Suprapubic skin (tissue), 3 donors: ENCODE measurements at regions not wholly inside any gene's neighbourhood (a gene's known extent, or its start where the extent isn't known, plus 50 kb on each side); places are given as distances from the start of the nearest gene placed in this dataset.

Experiments used
- EP300 ChIP-seq: sonication (generic); formaldehyde crosslinking; IDR thresholded peaks from one replicate; pipeline ENCODE4 v1.6.1; 2017; ENCODE audit warnings: antibody characterized with exemption
- POLR2A ChIP-seq, 2 donors: fragments of 450-650 bp; IDR thresholded peaks; one replicate each; pipeline ENCODE4 v1.6.1; 2017; ENCODE audit warnings: antibody characterized with exemption in 2 of 2, mild to moderate bottlenecking in 2 of 2, moderate library complexity in 2 of 2
- TF ChIP-seq, protein P1 (sequence below), 2 donors: fragments of 200-600 bp in 1 of 2; fragments of 450-650 bp in 1 of 2; sonication (generic) in 1 of 2; IDR thresholded peaks; one replicate each; pipeline ENCODE4 v1.5.1; 2016 to 2019; ENCODE audit warnings: antibody characterized with exemption in 2 of 2, mild to moderate bottlenecking in 1 of 2, moderate library complexity in 1 of 2

GRCh38 chr13:68375004-68375403 lies 1144.9 kb upstream of the PCDH9 start:
- TF ChIP-seq, protein P1, sequence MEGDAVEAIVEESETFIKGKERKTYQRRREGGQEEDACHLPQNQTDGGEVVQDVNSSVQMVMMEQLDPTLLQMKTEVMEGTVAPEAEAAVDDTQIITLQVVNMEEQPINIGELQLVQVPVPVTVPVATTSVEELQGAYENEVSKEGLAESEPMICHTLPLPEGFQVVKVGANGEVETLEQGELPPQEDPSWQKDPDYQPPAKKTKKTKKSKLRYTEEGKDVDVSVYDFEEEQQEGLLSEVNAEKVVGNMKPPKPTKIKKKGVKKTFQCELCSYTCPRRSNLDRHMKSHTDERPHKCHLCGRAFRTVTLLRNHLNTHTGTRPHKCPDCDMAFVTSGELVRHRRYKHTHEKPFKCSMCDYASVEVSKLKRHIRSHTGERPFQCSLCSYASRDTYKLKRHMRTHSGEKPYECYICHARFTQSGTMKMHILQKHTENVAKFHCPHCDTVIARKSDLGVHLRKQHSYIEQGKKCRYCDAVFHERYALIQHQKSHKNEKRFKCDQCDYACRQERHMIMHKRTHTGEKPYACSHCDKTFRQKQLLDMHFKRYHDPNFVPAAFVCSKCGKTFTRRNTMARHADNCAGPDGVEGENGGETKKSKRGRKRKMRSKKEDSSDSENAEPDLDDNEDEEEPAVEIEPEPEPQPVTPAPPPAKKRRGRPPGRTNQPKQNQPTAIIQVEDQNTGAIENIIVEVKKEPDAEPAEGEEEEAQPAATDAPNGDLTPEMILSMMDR (IDR thresholded peaks at IDR 0.05): no peak
- TF ChIP-seq POLR2A (IDR thresholded peaks at IDR 0.05) (no peak), EP300 (no peak)
